LNCaP clone FGC (cell line): ENCODE measurements at regions not wholly inside any gene's neighbourhood (a gene's known extent, or its start where the extent isn't known, plus 50 kb on each side); places are given as distances from the start of the nearest gene placed in this dataset.

Source experiments
- DNase-seq: peaks from one replicate; pipeline ENCODE4 v3.0.0-alpha.2; 2011; ENCODE audit warnings: low read depth
- H3K4me3 ChIP-seq: 2 replicates; pipeline ENCODE4 v1.5.1; 2011; ENCODE audit warnings: mild to moderate bottlenecking, low read depth, low read length, control low read depth
- TF ChIP-seq, protein P1 (sequence below): IDR thresholded peaks from 2 replicates; pipeline ENCODE4 v1.5.1; 2012; ENCODE audit warnings: mild to moderate bottlenecking; ENCODE audit not compliant: control insufficient read depth, insufficient read depth; ENCODE audit errors: extremely low read depth

DNA sequence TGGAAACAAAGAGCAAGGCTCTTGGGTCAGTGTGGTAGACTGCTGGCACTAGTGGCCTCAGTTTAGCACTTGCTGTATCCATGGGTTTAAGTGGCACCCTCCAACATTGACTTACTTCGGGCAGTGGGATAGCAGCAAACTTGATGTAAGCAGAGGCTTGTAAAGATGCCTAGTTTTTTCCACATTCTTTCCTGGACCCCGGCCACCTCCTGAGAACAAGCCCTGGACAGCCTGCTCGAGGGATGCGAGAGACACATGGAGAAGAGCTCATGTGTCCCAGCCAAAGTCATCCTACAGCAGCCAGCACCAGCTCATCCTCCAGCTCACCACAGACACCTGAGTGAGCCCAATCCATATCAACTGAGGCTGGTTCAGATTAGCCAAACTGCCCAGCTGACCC, 142.7 kb upstream of the PCBD1 start:
- no peak overlapping the region for H3K4me3 ChIP-seq
- DNase-seq = no peak
- TF ChIP-seq, protein P1, sequence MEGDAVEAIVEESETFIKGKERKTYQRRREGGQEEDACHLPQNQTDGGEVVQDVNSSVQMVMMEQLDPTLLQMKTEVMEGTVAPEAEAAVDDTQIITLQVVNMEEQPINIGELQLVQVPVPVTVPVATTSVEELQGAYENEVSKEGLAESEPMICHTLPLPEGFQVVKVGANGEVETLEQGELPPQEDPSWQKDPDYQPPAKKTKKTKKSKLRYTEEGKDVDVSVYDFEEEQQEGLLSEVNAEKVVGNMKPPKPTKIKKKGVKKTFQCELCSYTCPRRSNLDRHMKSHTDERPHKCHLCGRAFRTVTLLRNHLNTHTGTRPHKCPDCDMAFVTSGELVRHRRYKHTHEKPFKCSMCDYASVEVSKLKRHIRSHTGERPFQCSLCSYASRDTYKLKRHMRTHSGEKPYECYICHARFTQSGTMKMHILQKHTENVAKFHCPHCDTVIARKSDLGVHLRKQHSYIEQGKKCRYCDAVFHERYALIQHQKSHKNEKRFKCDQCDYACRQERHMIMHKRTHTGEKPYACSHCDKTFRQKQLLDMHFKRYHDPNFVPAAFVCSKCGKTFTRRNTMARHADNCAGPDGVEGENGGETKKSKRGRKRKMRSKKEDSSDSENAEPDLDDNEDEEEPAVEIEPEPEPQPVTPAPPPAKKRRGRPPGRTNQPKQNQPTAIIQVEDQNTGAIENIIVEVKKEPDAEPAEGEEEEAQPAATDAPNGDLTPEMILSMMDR = no peak

DNA sequence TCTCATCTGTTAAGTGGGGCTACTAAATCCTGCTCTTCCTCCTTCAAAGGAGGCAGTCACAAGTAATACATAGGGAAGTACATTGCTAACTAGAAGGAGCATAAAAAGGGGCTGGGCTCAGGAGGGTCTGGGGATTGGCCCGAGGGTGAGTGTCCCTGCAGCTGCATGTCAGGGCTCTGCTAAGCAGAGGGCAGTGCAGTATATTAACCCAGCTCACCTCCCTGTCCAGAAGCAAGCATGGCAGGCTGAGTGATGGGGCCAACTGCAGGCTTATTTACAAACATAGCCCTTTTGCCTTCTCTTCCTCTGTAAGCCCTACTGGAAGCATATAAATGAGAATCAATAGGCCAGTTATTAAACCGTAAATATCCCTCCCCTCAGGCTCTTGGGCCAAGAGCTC, 143.2 kb upstream of the PCBD1 start:
- DNase-seq = no peak
- TF ChIP-seq, protein P1 = no peak
- H3K4me3 ChIP-seq = no peak overlapping the region

DNA sequence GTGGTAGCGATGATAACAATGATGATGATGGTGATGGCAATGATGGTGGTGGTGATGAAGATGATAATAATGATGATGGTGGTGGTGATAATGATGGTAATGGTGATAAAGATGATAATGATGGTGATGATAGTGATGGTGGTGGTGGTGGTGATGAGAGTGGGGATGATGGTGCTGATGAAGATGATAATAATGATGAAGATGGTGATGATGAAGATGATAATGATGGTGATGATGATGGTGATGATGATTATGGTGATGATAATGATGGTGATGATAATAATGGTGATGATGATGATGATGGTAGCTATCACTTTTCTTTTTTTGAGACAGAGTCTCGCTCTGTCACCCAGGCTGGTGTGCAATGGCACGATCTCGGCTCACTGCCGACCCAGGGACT, 144.5 kb upstream of the PCBD1 start:
- TF ChIP-seq, protein P1 = no peak
- DNase-seq = no peak
- no peak overlapping the region for H3K4me3 ChIP-seq

DNA sequence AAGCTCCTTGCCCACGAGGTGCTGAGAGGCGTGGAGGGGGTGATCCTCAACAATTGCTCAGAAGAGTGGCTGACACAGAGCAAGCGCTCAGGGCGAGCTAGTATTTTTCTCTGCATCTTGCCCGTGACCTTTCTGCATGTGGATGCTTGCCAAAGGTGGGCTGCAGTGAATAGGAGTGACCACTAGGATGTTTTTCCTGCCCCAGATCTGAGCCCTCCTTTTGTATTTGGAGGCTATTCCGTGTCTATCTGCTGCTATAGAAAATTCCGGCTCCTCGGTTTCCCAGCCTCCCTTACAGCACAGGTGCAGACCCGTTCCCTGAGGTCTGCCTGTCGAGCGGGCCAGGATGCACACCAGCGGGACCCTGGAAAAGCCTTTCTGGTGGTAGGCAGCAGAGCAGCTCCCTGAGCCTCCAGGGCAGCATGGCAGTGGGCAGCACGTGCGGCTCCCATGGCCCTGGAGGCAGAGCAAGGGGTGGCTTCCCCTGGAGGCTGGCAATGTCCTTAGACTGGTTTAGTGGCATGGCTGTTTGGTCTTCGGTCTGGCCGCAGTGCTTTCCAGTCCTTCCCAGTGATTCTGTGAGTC, 145.1 kb upstream of the PCBD1 start:
- TF ChIP-seq, protein P1 = no peak
- H3K4me3 ChIP-seq = no peak overlapping the region
- DNase-seq = no peak

DNA sequence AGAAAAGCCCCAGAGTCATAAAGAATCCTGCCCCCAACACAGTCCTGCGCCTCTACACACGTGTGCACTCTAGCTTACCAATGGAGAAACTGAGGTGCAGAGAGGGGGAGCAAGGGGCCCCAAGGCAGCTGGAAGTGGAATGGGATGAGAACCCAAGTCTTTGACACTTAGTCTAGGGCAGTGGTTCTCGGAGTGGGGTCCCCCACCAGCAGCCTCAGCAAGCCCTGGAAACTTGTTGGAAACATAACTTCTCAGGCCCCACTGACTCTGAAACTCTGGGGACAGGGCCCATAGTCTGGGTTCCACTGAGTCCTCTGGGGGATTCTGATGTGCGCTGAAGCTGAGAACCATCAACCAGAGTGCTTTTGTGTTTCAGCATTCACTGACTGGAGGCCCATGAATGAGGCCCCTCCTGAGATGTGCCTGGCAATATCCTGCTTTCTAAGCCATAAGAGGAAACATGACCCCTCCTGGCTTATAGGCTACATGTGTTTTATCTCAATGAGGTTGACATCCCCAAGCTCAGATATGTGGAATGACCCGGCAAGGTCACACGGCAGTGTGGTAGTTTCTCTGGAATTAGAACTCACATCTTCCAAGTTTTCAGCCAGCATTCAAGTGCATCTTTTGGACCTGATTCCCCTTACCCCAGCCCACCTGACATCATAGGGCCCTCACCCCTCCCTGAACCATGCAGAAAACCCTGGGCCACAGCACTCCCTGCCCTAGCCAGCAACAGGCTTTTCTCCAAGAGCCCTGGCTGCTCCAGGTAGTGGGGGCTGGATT, 147.3 kb upstream of the PCBD1 start:
- no peak overlapping the region for H3K4me3 ChIP-seq
- TF ChIP-seq, protein P1 = no peak
- no peak for DNase-seq

DNA sequence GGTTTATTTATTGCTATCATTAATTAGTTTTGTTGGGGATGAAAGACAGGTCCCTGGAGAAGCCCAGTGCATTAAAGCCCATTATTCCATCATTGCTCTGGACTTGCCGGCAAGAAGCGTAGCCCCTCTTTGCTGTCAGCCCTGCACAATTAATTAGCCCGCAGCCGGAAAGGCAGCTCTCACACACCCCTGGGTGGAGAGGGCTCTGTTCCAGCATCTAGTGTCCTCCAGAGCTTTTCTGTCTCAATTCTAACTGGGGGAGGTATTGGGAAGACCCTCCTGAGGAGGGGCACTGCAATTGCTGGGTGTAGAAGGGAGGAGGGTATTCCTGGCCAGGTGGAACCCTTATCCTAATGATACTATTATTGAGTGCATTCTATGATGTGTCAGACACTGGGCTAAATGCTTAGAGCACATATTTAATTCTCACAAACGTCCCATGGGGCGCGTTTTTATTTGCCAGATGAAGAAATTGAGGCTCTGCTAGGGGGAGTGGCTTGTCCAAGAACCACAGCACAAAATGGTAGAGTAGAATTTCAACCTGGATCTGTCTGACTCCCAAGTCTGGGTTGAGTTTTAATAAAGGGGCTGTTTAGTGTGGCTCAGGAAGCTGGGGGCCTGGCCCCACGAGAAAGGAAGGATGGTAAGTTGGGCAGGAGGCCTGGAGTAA, 148.1 kb upstream of the PCBD1 start:
- TF ChIP-seq, protein P1 = no peak
- no peak for DNase-seq
- H3K4me3 ChIP-seq = no peak overlapping the region
